ENCODE measurements at regions not wholly inside any gene's neighbourhood (a gene's known extent, or its start where the extent isn't known, plus 50 kb on each side); places are given as distances from the start of the nearest gene placed in this dataset.

DNA sequence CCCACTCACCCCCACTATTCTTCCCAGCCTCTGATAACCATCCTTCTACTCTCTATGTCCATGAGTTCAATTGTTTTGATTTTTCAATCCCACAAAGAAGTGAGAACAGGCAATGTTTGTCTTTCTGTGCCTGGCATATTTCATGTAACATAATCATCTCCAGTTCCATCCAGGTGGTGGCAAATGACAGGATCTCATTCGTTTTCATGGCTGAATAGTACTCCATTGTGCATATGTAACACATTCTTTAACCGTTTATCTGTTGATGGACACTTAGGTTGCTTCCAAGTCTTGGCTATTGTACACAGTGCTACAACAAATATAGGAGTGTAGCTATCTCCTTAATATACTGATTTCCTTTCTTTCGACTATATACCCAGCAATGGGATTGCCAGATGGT is 169.3 kb upstream of the NFIA start:
- in situ Hi-C loops (cut with HindIII; ENCODE audit: low sequenced_read_pairs), result no loop called here
- TF ChIP-seq, protein P1, sequence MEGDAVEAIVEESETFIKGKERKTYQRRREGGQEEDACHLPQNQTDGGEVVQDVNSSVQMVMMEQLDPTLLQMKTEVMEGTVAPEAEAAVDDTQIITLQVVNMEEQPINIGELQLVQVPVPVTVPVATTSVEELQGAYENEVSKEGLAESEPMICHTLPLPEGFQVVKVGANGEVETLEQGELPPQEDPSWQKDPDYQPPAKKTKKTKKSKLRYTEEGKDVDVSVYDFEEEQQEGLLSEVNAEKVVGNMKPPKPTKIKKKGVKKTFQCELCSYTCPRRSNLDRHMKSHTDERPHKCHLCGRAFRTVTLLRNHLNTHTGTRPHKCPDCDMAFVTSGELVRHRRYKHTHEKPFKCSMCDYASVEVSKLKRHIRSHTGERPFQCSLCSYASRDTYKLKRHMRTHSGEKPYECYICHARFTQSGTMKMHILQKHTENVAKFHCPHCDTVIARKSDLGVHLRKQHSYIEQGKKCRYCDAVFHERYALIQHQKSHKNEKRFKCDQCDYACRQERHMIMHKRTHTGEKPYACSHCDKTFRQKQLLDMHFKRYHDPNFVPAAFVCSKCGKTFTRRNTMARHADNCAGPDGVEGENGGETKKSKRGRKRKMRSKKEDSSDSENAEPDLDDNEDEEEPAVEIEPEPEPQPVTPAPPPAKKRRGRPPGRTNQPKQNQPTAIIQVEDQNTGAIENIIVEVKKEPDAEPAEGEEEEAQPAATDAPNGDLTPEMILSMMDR (IDR thresholded peaks at IDR 0.05; ENCODE audit: low read depth, low read length, missing control alignments), result no peak
- H3K4me3 ChIP-seq (ENCODE audit: low read depth, low read length), result no peak overlapping the region
- DNase-seq (ENCODE audit: low read depth), result no peak

DNA sequence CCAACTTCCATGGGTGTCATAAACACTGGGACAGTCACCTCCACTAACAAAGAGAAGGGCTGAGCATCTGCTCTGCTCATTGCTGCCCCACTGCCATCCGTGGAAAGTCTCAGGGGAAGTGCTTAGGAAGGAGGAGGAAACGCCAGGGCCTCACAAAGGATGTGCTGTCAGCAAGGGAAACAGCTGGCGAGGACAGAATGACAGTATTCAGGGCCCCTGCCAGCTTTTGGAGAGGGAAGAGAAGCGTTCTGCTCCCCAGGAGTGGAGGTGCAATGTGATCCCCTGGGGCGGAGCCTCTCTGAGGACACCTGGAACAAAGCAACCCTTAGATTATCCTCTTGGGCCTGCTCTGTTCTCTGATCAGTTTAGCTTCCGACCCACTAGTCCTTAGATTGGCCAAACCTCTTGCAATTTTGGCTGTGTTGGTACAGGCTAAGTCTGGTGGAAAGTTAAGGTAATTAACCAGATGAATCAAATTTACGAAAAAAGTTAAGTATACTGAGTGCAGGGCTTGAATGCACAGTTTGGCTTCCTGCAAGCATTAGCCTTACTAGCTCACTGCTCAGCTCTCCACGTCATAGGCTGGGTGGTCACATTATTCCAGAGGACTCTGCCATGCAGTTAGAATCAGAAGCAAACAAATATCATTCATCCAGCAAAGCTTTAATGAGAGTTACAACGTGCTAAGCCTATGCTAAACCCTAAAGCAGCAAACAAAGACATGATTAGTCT is 170.2 kb upstream of the NFIA start:
- no peak for DNase-seq (ENCODE audit: low read depth)
- TF ChIP-seq, protein P1 (IDR thresholded peaks at IDR 0.05; ENCODE audit: low read depth, low read length, missing control alignments), result no peak
- H3K4me3 ChIP-seq (ENCODE audit: low read depth, low read length), result no peak overlapping the region
- in situ Hi-C loops (cut with HindIII; ENCODE audit: low sequenced_read_pairs), result no loop called here

GRCh38 chr1:60908159-60908558 is 174.2 kb upstream of the NFIA start:
- no peak overlapping the region for H3K4me3 ChIP-seq (ENCODE audit: low read depth, low read length)
- no peak for DNase-seq (ENCODE audit: low read depth)
- in situ Hi-C loops (cut with HindIII; ENCODE audit: low sequenced_read_pairs), result no loop called here
- TF ChIP-seq, protein P1 (IDR thresholded peaks at IDR 0.05; ENCODE audit: low read depth, low read length, missing control alignments), result no peak

DNA sequence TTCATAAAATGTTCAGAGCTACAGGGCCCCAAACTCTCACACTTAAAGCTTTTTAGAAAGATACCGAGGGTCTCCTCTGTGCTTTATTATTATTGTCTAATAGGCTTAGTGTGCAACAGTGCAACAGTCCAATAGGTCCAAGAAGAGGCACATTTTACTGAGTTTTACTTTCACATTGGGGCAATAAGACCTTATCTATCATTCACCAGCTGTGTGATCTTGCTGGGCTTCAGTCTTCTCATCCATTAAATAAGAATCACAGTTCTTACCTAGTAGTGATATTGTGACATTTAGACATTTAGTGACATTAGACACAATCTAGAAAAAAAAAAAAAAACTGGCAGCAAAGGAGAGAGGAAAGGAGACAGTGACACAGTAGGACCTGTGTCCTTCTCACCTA is 175.8 kb upstream of the NFIA start:
- no peak for DNase-seq (ENCODE audit: low read depth)
- no peak overlapping the region for H3K4me3 ChIP-seq (ENCODE audit: low read depth, low read length)
- in situ Hi-C loops (cut with HindIII; ENCODE audit: low sequenced_read_pairs), result no loop called here
- TF ChIP-seq, protein P1 (IDR thresholded peaks at IDR 0.05; ENCODE audit: low read depth, low read length, missing control alignments), result no peak

GRCh38 chr1:60906039-60906438 is 176.3 kb upstream of the NFIA start:
- TF ChIP-seq, protein P1 (IDR thresholded peaks at IDR 0.05; ENCODE audit: low read depth, low read length, missing control alignments), result no peak
- in situ Hi-C loops (cut with HindIII; ENCODE audit: low sequenced_read_pairs), result no loop called here
- H3K4me3 ChIP-seq (ENCODE audit: low read depth, low read length), result no peak overlapping the region
- no peak for DNase-seq (ENCODE audit: low read depth)

GRCh38 chr1:60904099-60904851 is 178.1 kb upstream of the NFIA start:
- TF ChIP-seq, protein P1 (IDR thresholded peaks at IDR 0.05; ENCODE audit: low read depth, low read length, missing control alignments), result no peak
- no peak for DNase-seq (ENCODE audit: low read depth)
- no peak overlapping the region for H3K4me3 ChIP-seq (ENCODE audit: low read depth, low read length)
- in situ Hi-C loops (cut with HindIII; ENCODE audit: low sequenced_read_pairs), result no loop called here
